A673 (cell line): ENCODE measurements at regions not wholly inside any gene's neighbourhood (a gene's known extent, or its start where the extent isn't known, plus 50 kb on each side); places are given as distances from the start of the nearest gene placed in this dataset.

Experiments used
- CTCF ChIP-seq: fragments of 300-800, 200-600 bp; sonication (generic); conservative IDR thresholded peaks from 2 replicates; pipeline ENCODE4 v1.5.1; 2017; ENCODE audit warnings: low read depth, mild to moderate bottlenecking, antibody characterized with exemption, low read length, moderate library complexity, mixed read lengths
- EZH2 ChIP-seq: fragments of 200-600 bp; sonication (generic); IDR thresholded peaks from 2 replicates; pipeline ENCODE4 v1.6.1; 2017; ENCODE audit warnings: borderline replicate concordance, low read depth, mild to moderate bottlenecking, mixed read lengths, antibody characterized with exemption, low read length; ENCODE audit not compliant: poor library complexity, severe bottlenecking

- TF ChIP-seq CTCF, result no peak
- no peak for TF ChIP-seq EZH2
Observed at GRCh38 chrX:7704205-7704604, 138.8 kb upstream of the VCX start.
